ENCODE measurements at regions not wholly inside any gene's neighbourhood (a gene's known extent, or its start where the extent isn't known, plus 50 kb on each side); places are given as distances from the start of the nearest gene placed in this dataset.
A peak's percentile ranks its signal among the peaks of the same experiment; 100 is the strongest.

GRCh38 chr13:76632401-76633044, 253.7 kb downstream of the KCTD12 start:
- no peak overlapping the region for H3K27ac ChIP-seq (ENCODE audit: insufficient read depth, low read depth, low read length)
- CTCF ChIA-PET = no interaction called here
- H2AFZ ChIP-seq (ENCODE audit: low read depth, low read length) = no peak overlapping the region
- no peak overlapping the region for H3K9ac ChIP-seq (replicated peaks; ENCODE audit: extremely low read depth, insufficient read depth, low read length)
- FAIRE-seq (no peak), DNase-seq (ENCODE audit: low read depth, low spot score) (peak; percentile 23)
- intact Hi-C loops (cut with micrococcal nuclease) (no loop called here), dilution Hi-C loops (cut with MboI; ENCODE audit: extremely low pct_ligation_motif_present, low sequenced_read_pairs) (no loop called here)
- H3K4me2 ChIP-seq (ENCODE audit: insufficient read depth, low read length) = no peak overlapping the region
- peaks cover 0 to 6% of the 10 kb centered on the region in 2 experiments for H3K27me3 ChIP-seq (ENCODE audit: control insufficient read depth in 2 of 2, insufficient read depth in 2 of 2, low read length in 2 of 2)
- POLR2A ChIA-PET = no interaction called here
- no TSS peak for BruUV-seq (replicated peaks)
- no peaks in the 10 kb centered on the region for H3K9me3 ChIP-seq (replicated peaks; ENCODE audit: control insufficient read depth, insufficient read depth, low read length)
- H3K79me2 ChIP-seq (ENCODE audit: control insufficient read depth, insufficient read depth, low read length) = no peaks in the 10 kb centered on the region
- no peak for TF ChIP-seq JUN (IDR thresholded peaks at IDR 0.05; ENCODE audit: borderline replicate concordance, insufficient read depth, insufficient read length, low read depth)
- no peak for TF ChIP-seq POLR2A (IDR thresholded peaks at IDR 0.05; ENCODE audit: low read depth, low read length)
- no peak for TF ChIP-seq POLR2AphosphoS5 (IDR thresholded peaks at IDR 0.05; ENCODE audit: insufficient read depth, low read depth, low read length)
- TF ChIP-seq EZH2 (IDR thresholded peaks at IDR 0.05; ENCODE audit: borderline replicate concordance, low read depth, low read length, severe bottlenecking) = no peak
- no peak for TF ChIP-seq CTCF (IDR thresholded peaks at IDR 0.05; ENCODE audit: extremely low read depth in 1 of 2, insufficient read depth in 1 of 2, low read depth in 1 of 2, low read length in 2 of 2)
- no peak for TF ChIP-seq MAX (IDR thresholded peaks at IDR 0.05; ENCODE audit: insufficient read depth, insufficient read length)
- TF ChIP-seq MYC (IDR thresholded peaks at IDR 0.05; ENCODE audit: low read depth, low read length) = no peak
- TF ChIP-seq GATA2 (IDR thresholded peaks at IDR 0.05; ENCODE audit: insufficient read depth, insufficient read length, low read depth, low read length) = no peak
- no peak for TF ChIP-seq FOS (IDR thresholded peaks at IDR 0.05; ENCODE audit: borderline replicate concordance, insufficient read depth, low read length)
- no peaks in the 10 kb centered on the region for H3K36me3 ChIP-seq (ENCODE audit: control insufficient read depth in 2 of 2, extremely low read depth in 1 of 2, insufficient read depth in 2 of 2, low read length in 2 of 2)
- H3K9me1 ChIP-seq (replicated peaks; ENCODE audit: control insufficient read depth, extremely low read depth, insufficient read depth, low read length) = no peaks in the 10 kb centered on the region
- no peaks in the 10 kb centered on the region for H4K20me1 ChIP-seq (replicated peaks; ENCODE audit: control insufficient read depth, extremely low read depth, insufficient read depth, low read length)
- no peak overlapping the region for H3K4me3 ChIP-seq (replicated peaks in 1 of 3; ENCODE audit: insufficient read depth in 1 of 3, low read depth in 1 of 3, low read length in 3 of 3)
- peaks cover 3% of the 10 kb centered on the region for H3K4me1 ChIP-seq (ENCODE audit: control insufficient read depth, extremely low read depth, insufficient read depth, low read length)

Measured in endothelial cell of umbilical vein (primary cell).